ENCODE measurements at regions not wholly inside any gene's neighbourhood (a gene's known extent, or its start where the extent isn't known, plus 50 kb on each side); places are given as distances from the start of the nearest gene placed in this dataset.

- no peak overlapping the region for H3K4me3 ChIP-seq (ENCODE audit: insufficient read depth, low read depth, low read length, poor library complexity, severe bottlenecking)
- no peaks in the 10 kb centered on the region for H3K36me3 ChIP-seq (ENCODE audit: control insufficient read depth, insufficient read depth, low read length)
- no peak overlapping the region for H3K27ac ChIP-seq (ENCODE audit: insufficient read depth, low read length, poor library complexity, severe bottlenecking)
- no peaks in the 10 kb centered on the region for H3K27me3 ChIP-seq (replicated peaks; ENCODE audit: control insufficient read depth, insufficient read depth, low read length, poor library complexity, severe bottlenecking)
- H3K4me1 ChIP-seq (ENCODE audit: control insufficient read depth, insufficient read depth, low read length, poor library complexity, severe bottlenecking): no peaks in the 10 kb centered on the region
- no peak for DNase-seq
- H3K9me3 ChIP-seq (ENCODE audit: control insufficient read depth, low read length): no peaks in the 10 kb centered on the region
These were observed 153.3 kb upstream of the PLEKHG7 start for GRCh38 chr12:92549516-92549915.

- DNase-seq: no peak
- no peak overlapping the region for H3K4me3 ChIP-seq (ENCODE audit: insufficient read depth, low read depth, low read length, poor library complexity, severe bottlenecking)
- H3K9me3 ChIP-seq (ENCODE audit: control insufficient read depth, low read length): no peaks in the 10 kb centered on the region
- H3K27me3 ChIP-seq (replicated peaks; ENCODE audit: control insufficient read depth, insufficient read depth, low read length, poor library complexity, severe bottlenecking): no peaks in the 10 kb centered on the region
- no peaks in the 10 kb centered on the region for H3K36me3 ChIP-seq (ENCODE audit: control insufficient read depth, insufficient read depth, low read length)
- H3K4me1 ChIP-seq (ENCODE audit: control insufficient read depth, insufficient read depth, low read length, poor library complexity, severe bottlenecking): no peaks in the 10 kb centered on the region
- H3K27ac ChIP-seq (ENCODE audit: insufficient read depth, low read length, poor library complexity, severe bottlenecking): no peak overlapping the region
These were observed 154.9 kb upstream of the PLEKHG7 start for GRCh38 chr12:92547906-92548305.

GRCh38 chr12:92547420-92547819 lies 155.4 kb upstream of the PLEKHG7 start:
- no peaks in the 10 kb centered on the region for H3K4me1 ChIP-seq (ENCODE audit: control insufficient read depth, insufficient read depth, low read length, poor library complexity, severe bottlenecking)
- no peaks in the 10 kb centered on the region for H3K36me3 ChIP-seq (ENCODE audit: control insufficient read depth, insufficient read depth, low read length)
- no peaks in the 10 kb centered on the region for H3K27me3 ChIP-seq (replicated peaks; ENCODE audit: control insufficient read depth, insufficient read depth, low read length, poor library complexity, severe bottlenecking)
- no peak overlapping the region for H3K4me3 ChIP-seq (ENCODE audit: insufficient read depth, low read depth, low read length, poor library complexity, severe bottlenecking)
- no peaks in the 10 kb centered on the region for H3K9me3 ChIP-seq (ENCODE audit: control insufficient read depth, low read length)
- H3K27ac ChIP-seq (ENCODE audit: insufficient read depth, low read length, poor library complexity, severe bottlenecking): no peak overlapping the region
- no peak for DNase-seq

- Histone ChIP-seq H3K4me1 (ENCODE audit: control insufficient read depth, insufficient read depth, low read length, poor library complexity, severe bottlenecking) (peaks cover 3% of the 10 kb centered on the region), H3K4me3 (ENCODE audit: insufficient read depth, low read depth, low read length, poor library complexity, severe bottlenecking) (no peak overlapping the region), H3K27ac (ENCODE audit: insufficient read depth, low read length, poor library complexity, severe bottlenecking) (no peak overlapping the region), H3K36me3 (ENCODE audit: control insufficient read depth, insufficient read depth, low read length) (no peaks in the 10 kb centered on the region), H3K9me3 (ENCODE audit: control insufficient read depth, low read length) (no peaks in the 10 kb centered on the region), H3K27me3 (replicated peaks; ENCODE audit: control insufficient read depth, insufficient read depth, low read length, poor library complexity, severe bottlenecking) (no peaks in the 10 kb centered on the region)
- DNase-seq: no peak
These were observed 156.0 kb upstream of the PLEKHG7 start for GRCh38 chr12:92546635-92547348.

GRCh38 chr12:92546259-92546634 lies 156.5 kb upstream of the PLEKHG7 start:
- no peaks in the 10 kb centered on the region for H3K9me3 ChIP-seq (ENCODE audit: control insufficient read depth, low read length)
- H3K27ac ChIP-seq (ENCODE audit: insufficient read depth, low read length, poor library complexity, severe bottlenecking): no peak overlapping the region
- no peak overlapping the region for H3K4me3 ChIP-seq (ENCODE audit: insufficient read depth, low read depth, low read length, poor library complexity, severe bottlenecking)
- no peaks in the 10 kb centered on the region for H3K36me3 ChIP-seq (ENCODE audit: control insufficient read depth, insufficient read depth, low read length)
- no peaks in the 10 kb centered on the region for H3K27me3 ChIP-seq (replicated peaks; ENCODE audit: control insufficient read depth, insufficient read depth, low read length, poor library complexity, severe bottlenecking)
- DNase-seq: no peak
- H3K4me1 ChIP-seq (ENCODE audit: control insufficient read depth, insufficient read depth, low read length, poor library complexity, severe bottlenecking): peaks cover 6% of the 10 kb centered on the region

GRCh38 chr12:92544322-92544721 lies 158.5 kb upstream of the PLEKHG7 start:
- no peaks in the 10 kb centered on the region for H3K9me3 ChIP-seq (ENCODE audit: control insufficient read depth, low read length)
- H3K27ac ChIP-seq (ENCODE audit: insufficient read depth, low read length, poor library complexity, severe bottlenecking): no peak overlapping the region
- H3K27me3 ChIP-seq (replicated peaks; ENCODE audit: control insufficient read depth, insufficient read depth, low read length, poor library complexity, severe bottlenecking): no peaks in the 10 kb centered on the region
- H3K4me3 ChIP-seq (ENCODE audit: insufficient read depth, low read depth, low read length, poor library complexity, severe bottlenecking): no peak overlapping the region
- H3K4me1 ChIP-seq (ENCODE audit: control insufficient read depth, insufficient read depth, low read length, poor library complexity, severe bottlenecking): peaks cover 22% of the 10 kb centered on the region
- no peak for DNase-seq
- H3K36me3 ChIP-seq (ENCODE audit: control insufficient read depth, insufficient read depth, low read length): no peaks in the 10 kb centered on the region

GRCh38 chr12:92543840-92544239 lies 158.9 kb upstream of the PLEKHG7 start:
- peaks cover 22% of the 10 kb centered on the region for H3K4me1 ChIP-seq (ENCODE audit: control insufficient read depth, insufficient read depth, low read length, poor library complexity, severe bottlenecking)
- H3K27me3 ChIP-seq (replicated peaks; ENCODE audit: control insufficient read depth, insufficient read depth, low read length, poor library complexity, severe bottlenecking): no peaks in the 10 kb centered on the region
- no peak overlapping the region for H3K27ac ChIP-seq (ENCODE audit: insufficient read depth, low read length, poor library complexity, severe bottlenecking)
- H3K9me3 ChIP-seq (ENCODE audit: control insufficient read depth, low read length): no peaks in the 10 kb centered on the region
- no peaks in the 10 kb centered on the region for H3K36me3 ChIP-seq (ENCODE audit: control insufficient read depth, insufficient read depth, low read length)
- no peak for DNase-seq
- no peak overlapping the region for H3K4me3 ChIP-seq (ENCODE audit: insufficient read depth, low read depth, low read length, poor library complexity, severe bottlenecking)

GRCh38 chr12:92543359-92543758 lies 159.4 kb upstream of the PLEKHG7 start:
- Histone ChIP-seq H3K27ac (ENCODE audit: insufficient read depth, low read length, poor library complexity, severe bottlenecking) (no peak overlapping the region), H3K27me3 (replicated peaks; ENCODE audit: control insufficient read depth, insufficient read depth, low read length, poor library complexity, severe bottlenecking) (no peaks in the 10 kb centered on the region), H3K4me3 (ENCODE audit: insufficient read depth, low read depth, low read length, poor library complexity, severe bottlenecking) (no peak overlapping the region), H3K36me3 (ENCODE audit: control insufficient read depth, insufficient read depth, low read length) (no peaks in the 10 kb centered on the region), H3K4me1 (ENCODE audit: control insufficient read depth, insufficient read depth, low read length, poor library complexity, severe bottlenecking) (peaks cover 22% of the 10 kb centered on the region), H3K9me3 (ENCODE audit: control insufficient read depth, low read length) (no peaks in the 10 kb centered on the region)
- no peak for DNase-seq

GRCh38 chr12:92541731-92542130 lies 161.1 kb upstream of the PLEKHG7 start:
- Histone ChIP-seq H3K27ac (ENCODE audit: insufficient read depth, low read length, poor library complexity, severe bottlenecking) (no peak overlapping the region), H3K27me3 (replicated peaks; ENCODE audit: control insufficient read depth, insufficient read depth, low read length, poor library complexity, severe bottlenecking) (no peaks in the 10 kb centered on the region), H3K9me3 (ENCODE audit: control insufficient read depth, low read length) (no peaks in the 10 kb centered on the region), H3K36me3 (ENCODE audit: control insufficient read depth, insufficient read depth, low read length) (no peaks in the 10 kb centered on the region), H3K4me1 (ENCODE audit: control insufficient read depth, insufficient read depth, low read length, poor library complexity, severe bottlenecking) (peaks cover 26% of the 10 kb centered on the region), H3K4me3 (ENCODE audit: insufficient read depth, low read depth, low read length, poor library complexity, severe bottlenecking) (no peak overlapping the region)
- no peak for DNase-seq

GRCh38 chr12:92540782-92541423 lies 161.9 kb upstream of the PLEKHG7 start:
- Histone ChIP-seq H3K4me1 (ENCODE audit: control insufficient read depth, insufficient read depth, low read length, poor library complexity, severe bottlenecking) (peaks cover 26% of the 10 kb centered on the region), H3K4me3 (ENCODE audit: insufficient read depth, low read depth, low read length, poor library complexity, severe bottlenecking) (no peak overlapping the region), H3K27ac (ENCODE audit: insufficient read depth, low read length, poor library complexity, severe bottlenecking) (no peak overlapping the region), H3K9me3 (ENCODE audit: control insufficient read depth, low read length) (no peaks in the 10 kb centered on the region), H3K36me3 (ENCODE audit: control insufficient read depth, insufficient read depth, low read length) (no peaks in the 10 kb centered on the region), H3K27me3 (replicated peaks; ENCODE audit: control insufficient read depth, insufficient read depth, low read length, poor library complexity, severe bottlenecking) (no peaks in the 10 kb centered on the region)
- no peak for DNase-seq

All from effector memory CD4-positive, alpha-beta T cell (primary cell).